Nephron progenitor cell (in vitro differentiated cells): ENCODE measurements at regions not wholly inside any gene's neighbourhood (a gene's known extent, or its start where the extent isn't known, plus 50 kb on each side); places are given as distances from the start of the nearest gene placed in this dataset.
A peak's percentile ranks its signal among the peaks of the same experiment; 100 is the strongest.

ENCODE experiments used
- DNase-seq: peaks from one replicate; pipeline ENCODE4 v3.0.0; 2021
- H3K27ac Mint-ChIP-seq: 2 replicates; pipeline ENCODE4 v1.8.0; 2021; ENCODE audit warnings: mild to moderate bottlenecking, moderate library complexity, mixed read lengths
- H3K27me3 Mint-ChIP-seq: 2 replicates; pipeline ENCODE4 v1.8.0; 2021; ENCODE audit warnings: mild to moderate bottlenecking, low read depth, mixed read lengths; ENCODE audit not compliant: poor library complexity
- H3K36me3 Mint-ChIP-seq: 2 replicates; pipeline ENCODE4 v1.8.0; 2021; ENCODE audit warnings: low read depth, mixed read lengths
- H3K4me1 Mint-ChIP-seq: 2 replicates; pipeline ENCODE4 v1.8.0; 2021; ENCODE audit warnings: mixed read lengths
- H3K4me3 Mint-ChIP-seq: 2 replicates; pipeline ENCODE4 v1.8.0; 2021; ENCODE audit warnings: mild to moderate bottlenecking, moderate library complexity, mixed read lengths
- H3K9me3 Mint-ChIP-seq: 2 replicates; pipeline ENCODE4 v1.8.0; 2021; ENCODE audit warnings: mild to moderate bottlenecking, moderate library complexity, mixed read lengths
- TF ChIP-seq, protein P1 (sequence below): fragments of 200-600 bp; sonication (generic); IDR thresholded peaks from 2 replicates; pipeline ENCODE4 v1.5.0; 2021; ENCODE audit warnings: antibody characterized with exemption

DNA sequence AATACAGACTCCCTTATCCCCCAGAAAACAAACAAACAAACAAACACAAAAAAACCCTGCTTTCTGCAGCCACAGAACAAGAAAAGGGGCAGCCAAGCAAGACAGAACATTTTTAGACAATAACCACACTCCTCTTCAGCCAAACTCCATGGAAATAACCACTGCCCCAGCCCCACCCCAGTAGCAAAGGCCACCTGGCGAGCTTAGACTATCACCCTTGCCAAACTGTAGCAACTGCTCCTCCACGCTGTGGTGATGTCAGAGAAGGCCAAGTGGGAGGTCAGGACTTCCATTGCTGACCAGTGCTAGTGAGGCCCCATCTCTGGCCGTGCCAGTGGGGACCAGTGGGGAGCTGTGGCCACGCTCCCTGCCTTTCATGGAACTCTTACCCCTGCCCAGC, 60.3 kb upstream of the CHRNA7 start:
- TF ChIP-seq, protein P1, sequence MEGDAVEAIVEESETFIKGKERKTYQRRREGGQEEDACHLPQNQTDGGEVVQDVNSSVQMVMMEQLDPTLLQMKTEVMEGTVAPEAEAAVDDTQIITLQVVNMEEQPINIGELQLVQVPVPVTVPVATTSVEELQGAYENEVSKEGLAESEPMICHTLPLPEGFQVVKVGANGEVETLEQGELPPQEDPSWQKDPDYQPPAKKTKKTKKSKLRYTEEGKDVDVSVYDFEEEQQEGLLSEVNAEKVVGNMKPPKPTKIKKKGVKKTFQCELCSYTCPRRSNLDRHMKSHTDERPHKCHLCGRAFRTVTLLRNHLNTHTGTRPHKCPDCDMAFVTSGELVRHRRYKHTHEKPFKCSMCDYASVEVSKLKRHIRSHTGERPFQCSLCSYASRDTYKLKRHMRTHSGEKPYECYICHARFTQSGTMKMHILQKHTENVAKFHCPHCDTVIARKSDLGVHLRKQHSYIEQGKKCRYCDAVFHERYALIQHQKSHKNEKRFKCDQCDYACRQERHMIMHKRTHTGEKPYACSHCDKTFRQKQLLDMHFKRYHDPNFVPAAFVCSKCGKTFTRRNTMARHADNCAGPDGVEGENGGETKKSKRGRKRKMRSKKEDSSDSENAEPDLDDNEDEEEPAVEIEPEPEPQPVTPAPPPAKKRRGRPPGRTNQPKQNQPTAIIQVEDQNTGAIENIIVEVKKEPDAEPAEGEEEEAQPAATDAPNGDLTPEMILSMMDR = no peak
- peaks cover 9% of the 10 kb centered on the region for H3K27me3 Mint-ChIP-seq
- no peak overlapping the region for H3K4me3 Mint-ChIP-seq
- no peaks in the 10 kb centered on the region for H3K36me3 Mint-ChIP-seq
- H3K9me3 Mint-ChIP-seq = no peaks in the 10 kb centered on the region
- H3K4me1 Mint-ChIP-seq = peaks cover 15% of the 10 kb centered on the region
- H3K27ac Mint-ChIP-seq = no peak overlapping the region
- no peak for DNase-seq

DNA sequence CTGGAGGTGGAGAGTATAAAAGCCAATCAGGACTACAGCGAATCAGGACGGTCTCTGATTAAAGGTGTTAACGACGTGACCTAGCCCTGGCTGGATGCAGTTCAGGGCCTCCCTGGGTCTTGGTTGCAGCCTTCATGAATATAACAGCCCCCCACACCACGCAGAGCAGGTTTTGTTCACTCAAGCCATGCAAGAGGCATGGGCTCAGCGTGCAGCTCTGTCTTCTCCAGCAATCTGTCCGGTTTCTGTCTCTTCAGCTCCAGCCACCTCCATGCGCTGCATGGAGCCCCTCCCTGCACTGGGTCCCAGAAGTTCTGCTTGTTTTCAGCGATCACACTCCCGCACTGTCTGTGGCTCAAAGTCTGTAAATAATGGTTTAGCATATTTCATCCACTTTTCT, 57.1 kb upstream of the CHRNA7 start:
- Mint-ChIP-seq H3K4me1 (peaks cover 25% of the 10 kb centered on the region), H3K4me3 (no peak overlapping the region), H3K27ac (no peak overlapping the region), H3K9me3 (no peaks in the 10 kb centered on the region), H3K36me3 (no peaks in the 10 kb centered on the region), H3K27me3 (peaks cover 21% of the 10 kb centered on the region)
- TF ChIP-seq, protein P1 = no peak
- DNase-seq = no peak

DNA sequence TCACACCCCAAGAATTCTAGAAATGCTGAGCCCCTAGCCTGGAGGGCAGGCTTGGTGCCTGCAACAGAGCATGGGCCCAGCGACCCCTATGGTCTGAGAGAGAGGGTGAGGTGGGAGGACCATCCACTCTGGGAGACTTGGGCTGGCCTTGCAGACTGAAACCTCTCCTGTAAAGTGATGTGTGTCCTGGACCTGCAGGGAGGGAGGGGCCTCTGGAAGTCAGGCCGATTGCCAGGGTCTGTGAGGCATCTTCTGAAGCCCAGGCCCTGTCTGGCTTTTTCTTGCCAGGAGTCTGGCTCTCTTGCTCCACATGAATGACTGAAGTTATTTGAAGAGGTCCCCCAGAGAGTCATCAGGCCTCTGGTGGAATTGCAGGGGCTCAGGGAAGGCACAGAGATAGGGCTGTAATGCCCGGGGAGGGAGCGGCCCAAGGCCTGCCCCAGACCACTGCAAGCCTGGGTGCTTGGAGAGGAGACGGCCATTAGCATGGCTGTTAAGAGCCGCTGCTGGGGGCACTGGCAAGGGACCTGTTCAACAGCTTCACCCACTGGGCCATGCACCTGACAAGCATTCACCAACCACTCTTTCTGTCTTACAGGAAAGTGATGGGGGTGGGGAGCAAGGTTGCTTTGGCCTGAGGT, 56.0 kb upstream of the CHRNA7 start:
- H3K4me3 Mint-ChIP-seq = no peak overlapping the region
- DNase-seq = peak; percentile 16
- no peak overlapping the region for H3K27ac Mint-ChIP-seq
- no peaks in the 10 kb centered on the region for H3K36me3 Mint-ChIP-seq
- TF ChIP-seq, protein P1 = no peak
- peaks cover 30% of the 10 kb centered on the region for H3K4me1 Mint-ChIP-seq
- H3K9me3 Mint-ChIP-seq = no peaks in the 10 kb centered on the region
- peaks cover 31% of the 10 kb centered on the region for H3K27me3 Mint-ChIP-seq

DNA sequence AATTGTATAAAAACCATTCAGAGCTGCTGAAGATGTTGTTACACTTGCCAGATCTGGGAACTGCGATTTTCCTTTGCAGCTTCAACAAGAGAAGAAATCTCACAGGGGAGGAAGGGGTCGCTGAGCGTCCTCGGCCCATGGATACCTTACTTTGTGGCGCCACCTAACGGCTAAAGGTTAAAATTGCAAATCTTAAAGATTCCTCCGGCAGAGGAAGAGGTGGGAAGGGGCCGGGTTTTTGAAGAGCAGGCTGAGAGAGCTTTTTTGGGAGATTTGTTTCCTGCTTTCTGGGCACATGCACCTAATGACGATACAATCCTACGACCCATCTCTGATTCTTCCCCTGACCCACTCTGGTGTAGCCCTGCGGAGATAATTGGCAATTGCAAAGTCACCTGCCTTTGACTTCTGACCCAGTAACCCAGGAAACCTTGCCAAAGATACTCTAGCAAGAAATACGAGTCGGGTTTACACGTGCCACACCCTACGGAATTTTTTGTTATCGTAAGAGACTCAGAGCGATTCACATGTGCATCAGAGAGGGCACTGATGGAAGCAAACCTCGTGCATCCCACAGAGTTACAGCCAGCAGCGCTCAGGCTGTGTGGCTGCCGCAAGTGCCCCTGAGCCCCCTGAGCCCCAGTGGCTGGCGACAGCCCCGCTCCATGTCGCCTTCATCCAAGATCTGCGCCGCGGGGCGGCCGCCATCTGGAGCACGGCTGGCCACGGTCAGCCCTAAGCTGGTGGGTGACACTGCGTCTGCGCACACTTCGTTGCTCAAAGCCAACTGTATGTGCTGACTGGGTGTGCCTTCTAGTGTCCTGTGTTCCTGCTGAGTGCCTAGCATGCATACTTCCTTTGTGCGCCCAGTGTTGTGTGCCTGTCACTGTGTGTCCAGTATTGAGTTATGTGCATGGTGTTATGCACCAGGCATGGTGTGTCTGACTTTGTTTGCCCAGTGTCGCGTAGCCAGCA, 55.2 kb upstream of the CHRNA7 start:
- Mint-ChIP-seq H3K27ac (no peak overlapping the region), H3K9me3 (no peaks in the 10 kb centered on the region), H3K4me1 (peaks cover 30% of the 10 kb centered on the region), H3K27me3 (peaks cover 28% of the 10 kb centered on the region), H3K4me3 (peak overlapping the region; percentile 60), H3K36me3 (no peaks in the 10 kb centered on the region)
- TF ChIP-seq, protein P1 = peak; percentile 73
- peak; percentile 70 for DNase-seq

DNA sequence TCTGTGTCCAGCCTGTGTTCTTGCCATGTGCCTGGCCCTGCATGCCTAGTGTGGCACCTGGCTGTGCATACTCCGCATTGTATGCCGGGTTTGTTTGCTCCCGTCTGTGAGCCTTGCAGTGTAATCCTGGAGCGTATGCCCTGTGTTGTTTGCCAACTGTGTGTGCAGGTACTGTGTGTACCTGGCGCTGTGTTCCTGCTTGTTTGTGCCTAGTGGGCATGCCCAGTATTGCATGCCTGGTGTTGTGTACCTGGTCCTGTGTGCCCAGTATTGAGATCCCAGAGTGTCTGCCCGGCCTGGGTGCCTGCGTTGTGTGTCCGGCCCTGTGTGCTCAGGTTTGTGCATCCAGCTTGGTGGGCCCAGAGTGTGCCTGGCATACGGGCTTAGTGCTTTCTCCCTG, 54.5 kb upstream of the CHRNA7 start:
- no peak for DNase-seq
- TF ChIP-seq, protein P1 = no peak
- no peak overlapping the region for H3K27ac Mint-ChIP-seq
- H3K9me3 Mint-ChIP-seq = no peaks in the 10 kb centered on the region
- H3K4me1 Mint-ChIP-seq = peaks cover 34% of the 10 kb centered on the region
- H3K36me3 Mint-ChIP-seq = no peaks in the 10 kb centered on the region
- H3K4me3 Mint-ChIP-seq = peak overlapping the region; percentile 38
- peaks cover 27% of the 10 kb centered on the region for H3K27me3 Mint-ChIP-seq
